ENCODE measurements at regions not wholly inside any gene's neighbourhood (a gene's known extent, or its start where the extent isn't known, plus 50 kb on each side); places are given as distances from the start of the nearest gene placed in this dataset.

DNA sequence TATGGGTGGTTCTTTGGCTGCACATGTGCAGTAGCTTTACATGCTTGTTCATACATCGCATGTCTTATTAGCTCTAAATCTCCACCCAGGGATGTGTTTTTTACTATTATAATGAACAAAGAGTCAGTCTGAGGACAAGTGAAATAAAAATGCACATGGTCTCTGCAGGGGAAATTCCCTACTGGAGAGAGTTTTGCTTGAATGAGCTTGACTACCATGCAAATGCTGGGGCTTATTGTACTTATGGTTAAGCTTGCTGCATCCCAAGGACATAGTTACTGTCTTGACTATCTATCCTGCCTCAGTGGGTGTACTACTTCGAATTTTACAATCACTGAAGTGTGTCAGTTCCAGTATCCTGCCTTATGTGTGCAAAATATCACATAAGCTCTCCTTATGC is 362.7 kb downstream of the TDRD15 start:
- no peak for DNase-seq (ENCODE audit: low read depth in 2 of 2, low spot score in 1 of 2)

DNA sequence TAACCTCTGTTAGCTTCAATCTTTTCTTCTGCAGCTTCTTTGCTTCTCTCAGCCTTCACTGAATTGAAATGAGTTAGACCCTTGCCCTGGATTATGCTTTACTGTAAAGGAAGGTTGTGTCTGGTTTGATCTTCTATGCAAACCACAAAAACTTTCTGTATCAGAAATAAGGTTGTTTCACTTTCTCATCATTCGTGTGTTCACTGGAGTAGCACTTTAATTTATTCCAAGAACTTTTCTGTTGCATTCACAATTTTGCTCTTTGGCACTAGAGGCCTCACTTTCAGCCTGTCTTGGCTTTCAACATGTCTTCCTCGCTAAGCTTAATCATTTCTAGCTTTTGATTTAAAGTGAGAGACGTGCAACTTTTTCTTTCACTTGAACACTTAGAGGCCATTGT is 365.3 kb downstream of the TDRD15 start:
- no peak for DNase-seq (ENCODE audit: low read depth in 2 of 2, low spot score in 1 of 2)

DNA sequence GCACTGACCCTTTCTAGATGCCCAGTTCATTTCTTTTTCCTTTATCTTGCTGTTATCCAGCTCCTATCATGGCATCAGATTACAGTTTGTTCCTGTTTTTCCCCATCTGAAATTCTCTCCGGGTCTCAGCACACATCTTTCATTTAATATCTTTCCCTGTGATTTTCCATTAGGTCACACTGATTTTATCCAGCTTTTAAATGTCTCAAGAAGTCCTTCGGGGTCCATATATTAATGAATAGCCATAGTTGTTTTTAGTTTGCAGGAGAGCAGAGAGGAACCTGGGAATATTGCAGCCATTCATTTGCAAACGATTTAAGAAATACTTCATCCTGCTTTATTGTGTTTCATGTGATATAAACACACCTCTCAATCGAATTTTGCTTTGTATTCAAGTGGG is 374.2 kb downstream of the TDRD15 start:
- DNase-seq (ENCODE audit: low read depth in 2 of 2, low spot score in 1 of 2): no peak

DNA sequence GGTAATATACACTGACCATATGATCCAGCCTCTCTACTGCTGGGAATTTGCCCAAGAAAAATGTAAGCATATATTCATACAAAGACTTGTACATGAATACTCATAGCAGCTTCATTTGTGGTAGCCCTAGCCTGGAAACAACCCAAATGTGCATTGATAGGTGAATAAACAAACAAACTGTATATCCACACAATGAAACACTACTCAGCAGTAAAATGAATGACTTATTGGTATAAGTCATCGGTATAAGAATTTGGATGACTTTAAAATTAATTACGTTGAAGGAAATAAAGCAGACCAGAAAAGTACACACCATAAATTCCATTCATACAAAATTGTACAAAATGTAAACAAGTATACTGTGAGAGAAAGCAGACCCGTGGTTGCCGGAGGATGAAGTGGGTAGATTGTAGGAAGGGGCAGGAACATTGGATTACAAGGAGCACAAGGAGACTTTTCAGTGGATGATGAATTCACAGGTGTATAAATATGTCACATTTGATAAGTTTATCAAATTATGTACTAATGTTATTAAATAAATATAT is 376.7 kb downstream of the TDRD15 start:
- DNase-seq (ENCODE audit: low read depth in 2 of 2, low spot score in 1 of 2): no peak

DNA sequence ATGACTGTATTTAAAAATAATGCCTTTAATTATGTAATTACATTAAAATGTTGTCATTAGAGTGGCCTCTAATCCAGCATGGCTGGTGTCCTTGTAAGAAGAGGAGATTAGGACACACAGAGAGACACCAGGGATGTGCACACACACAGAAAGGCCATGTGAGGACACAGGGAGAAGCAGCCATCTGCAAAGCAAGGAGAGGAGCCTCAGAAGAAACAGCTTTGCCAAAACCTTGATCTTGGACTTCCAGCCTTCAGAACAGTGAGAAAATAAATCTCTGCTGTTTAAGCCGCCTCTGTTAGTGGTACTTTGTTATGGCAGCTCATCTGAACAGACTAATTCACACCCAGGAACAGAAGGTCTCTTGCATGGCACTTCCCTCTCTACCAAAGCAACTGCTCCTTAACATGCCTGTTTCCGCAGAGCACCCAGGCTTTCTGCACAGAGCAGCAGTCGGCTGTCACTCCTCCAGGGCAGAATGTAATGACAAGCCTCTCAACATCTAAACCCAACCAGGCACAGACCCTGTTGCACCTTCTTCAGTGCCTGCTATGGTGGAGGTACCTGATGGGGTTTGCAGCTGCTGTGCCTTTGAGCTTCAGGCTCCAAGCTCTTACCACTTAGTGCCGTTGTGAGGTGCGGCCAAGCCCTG is 377.7 kb downstream of the TDRD15 start:
- no peak for DNase-seq (ENCODE audit: low read depth in 2 of 2, low spot score in 1 of 2)

- DNase-seq (ENCODE audit: low read depth in 2 of 2, low spot score in 1 of 2): no peak
These were observed 392.1 kb downstream of the TDRD15 start for GRCh38 chr2:21515903-21516302.

DNA sequence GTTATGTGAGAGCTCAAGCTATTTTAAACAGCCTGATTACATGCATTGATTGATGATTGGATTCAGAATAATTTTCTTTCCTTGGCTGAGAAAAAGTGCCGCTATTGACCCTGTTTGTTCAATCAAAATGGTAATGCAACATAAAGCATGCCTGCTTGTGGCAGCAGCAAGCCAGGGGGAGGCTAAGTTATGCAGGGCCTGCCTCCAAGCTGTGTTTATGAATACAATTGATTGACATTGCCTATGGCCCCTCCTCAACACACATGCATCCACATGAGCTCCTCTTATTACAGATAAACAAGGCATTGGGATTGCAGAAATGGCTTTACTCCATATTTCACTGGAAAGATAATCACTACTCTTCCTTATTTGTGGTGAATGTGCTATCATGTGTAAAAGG is 395.6 kb downstream of the TDRD15 start:
- DNase-seq (ENCODE audit: low read depth in 2 of 2, low spot score in 1 of 2): no peak

- DNase-seq (ENCODE audit: low read depth in 2 of 2, low spot score in 1 of 2): no peak
These were observed 396.1 kb downstream of the TDRD15 start for GRCh38 chr2:21519821-21520220.

GRCh38 chr2:21535826-21536225 is 412.1 kb downstream of the TDRD15 start:
- DNase-seq (ENCODE audit: low read depth in 2 of 2, low spot score in 1 of 2): no peak

GRCh38 chr2:21539685-21540084 is 415.9 kb downstream of the TDRD15 start:
- no peak for DNase-seq (ENCODE audit: low read depth in 2 of 2, low spot score in 1 of 2)

- DNase-seq (ENCODE audit: low read depth in 2 of 2, low spot score in 1 of 2): no peak
These were observed 419.9 kb downstream of the TDRD15 start for GRCh38 chr2:21543630-21544029.

GRCh38 chr2:21544392-21544791 is 420.6 kb downstream of the TDRD15 start:
- no peak for DNase-seq (ENCODE audit: low read depth in 2 of 2, low spot score in 1 of 2)

GRCh38 chr2:21552981-21553380 is 429.2 kb downstream of the TDRD15 start:
- no peak for DNase-seq (ENCODE audit: low read depth in 2 of 2, low spot score in 1 of 2)

DNA sequence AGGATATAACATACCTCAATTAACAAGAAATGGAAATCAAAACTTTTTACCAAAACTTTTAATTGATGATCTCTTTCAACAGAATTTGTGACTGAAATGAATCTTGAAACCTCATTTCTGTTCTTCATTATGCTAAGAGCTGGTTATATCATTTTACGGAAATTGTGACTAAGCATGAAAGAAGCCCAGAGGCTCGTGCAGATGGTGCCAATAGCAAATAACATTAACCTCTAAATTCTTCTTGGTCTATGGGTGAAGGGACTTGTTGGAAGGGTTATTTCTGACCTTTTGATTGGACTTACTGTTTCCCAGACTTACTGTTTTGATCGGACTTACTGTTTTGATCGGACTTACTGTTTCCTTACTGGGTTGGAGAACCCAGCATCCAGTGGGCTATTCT is 435.6 kb downstream of the TDRD15 start:
- no peak for DNase-seq (ENCODE audit: low read depth in 2 of 2, low spot score in 1 of 2)

GRCh38 chr2:21561965-21562364 is 438.2 kb downstream of the TDRD15 start:
- no peak for DNase-seq (ENCODE audit: low read depth in 2 of 2, low spot score in 1 of 2)

GRCh38 chr2:21567395-21567794 is 443.6 kb downstream of the TDRD15 start:
- no peak for DNase-seq (ENCODE audit: low read depth in 2 of 2, low spot score in 1 of 2)

- DNase-seq (ENCODE audit: low read depth in 2 of 2, low spot score in 1 of 2): no peak
These were observed 447.9 kb downstream of the TDRD15 start for GRCh38 chr2:21571686-21572085.

GRCh38 chr2:21580391-21580790 is 456.6 kb downstream of the TDRD15 start:
- no peak for DNase-seq (ENCODE audit: low read depth in 2 of 2, low spot score in 1 of 2)

DNA sequence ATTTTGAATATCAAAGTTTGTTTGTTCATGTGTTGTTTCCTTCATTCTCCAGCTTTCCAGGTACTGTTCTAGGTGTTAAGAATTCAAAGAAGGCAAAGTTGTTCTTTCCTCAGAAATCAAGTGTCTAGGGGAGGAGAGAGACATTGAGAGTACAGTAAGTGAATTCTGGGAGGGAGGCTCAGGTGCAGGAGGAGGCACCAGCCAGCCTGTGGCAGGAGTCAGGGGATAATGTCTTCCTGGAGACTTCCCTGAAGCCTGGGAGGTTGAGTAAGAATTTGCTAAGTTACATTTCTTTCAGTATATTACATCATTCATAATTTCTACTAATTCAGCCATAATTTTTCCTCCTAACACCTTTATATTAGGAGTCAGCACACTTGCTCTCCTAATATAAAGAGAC is 462.1 kb downstream of the TDRD15 start:
- DNase-seq (ENCODE audit: low read depth in 2 of 2, low spot score in 1 of 2): no peak

DNA sequence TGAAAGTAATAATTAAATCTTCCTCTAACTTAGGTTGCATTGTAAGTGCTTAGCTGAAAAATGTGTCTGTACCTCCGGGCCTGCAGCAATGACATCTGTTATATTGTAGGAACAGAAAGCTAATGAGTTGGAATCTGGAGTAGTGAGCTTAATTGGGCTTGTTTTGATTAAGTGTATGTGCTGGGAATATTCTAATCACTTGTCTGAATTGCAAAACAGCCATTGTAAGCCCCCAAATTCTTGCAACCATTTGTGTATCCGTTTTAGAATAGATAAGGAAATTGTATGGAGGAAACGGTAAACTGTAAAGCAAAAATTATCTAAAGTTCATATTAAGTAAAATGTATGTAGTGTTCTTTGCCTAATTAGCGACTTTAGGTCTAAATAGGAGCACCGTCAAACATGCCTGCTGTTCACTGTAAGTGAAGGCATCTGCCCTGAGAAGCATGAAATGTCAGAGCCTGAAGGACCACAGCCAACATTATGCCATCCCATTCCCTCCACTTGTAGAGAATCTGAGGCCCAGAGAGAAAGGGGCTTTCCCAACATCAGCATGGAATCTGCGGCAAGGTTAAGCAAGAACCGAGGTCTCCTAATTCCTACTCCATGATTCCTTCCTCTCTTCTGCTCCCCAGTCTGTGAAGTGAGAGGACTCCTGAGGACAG is 466.4 kb downstream of the TDRD15 start:
- no peak for DNase-seq (ENCODE audit: low read depth in 2 of 2, low spot score in 1 of 2)

DNA sequence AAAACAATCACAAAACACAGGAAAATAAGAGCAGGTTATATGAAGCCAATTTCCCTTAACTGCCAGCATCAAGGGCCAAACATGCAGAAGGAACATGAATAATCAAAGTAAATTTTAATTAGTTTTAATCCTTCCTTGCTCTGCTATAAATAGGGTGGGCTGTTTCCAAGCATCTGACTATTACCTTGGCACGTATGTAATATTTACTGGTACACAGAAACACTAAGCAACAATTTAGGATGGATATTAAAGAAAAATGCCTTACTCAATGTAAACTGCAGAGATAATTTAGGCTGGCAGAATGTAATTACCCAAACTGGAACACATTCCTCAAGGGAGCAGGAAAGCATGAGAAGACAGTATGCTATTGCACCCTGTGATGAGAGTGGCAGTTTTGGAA is 468.2 kb downstream of the TDRD15 start:
- no peak for DNase-seq (ENCODE audit: low read depth in 2 of 2, low spot score in 1 of 2)

DNA sequence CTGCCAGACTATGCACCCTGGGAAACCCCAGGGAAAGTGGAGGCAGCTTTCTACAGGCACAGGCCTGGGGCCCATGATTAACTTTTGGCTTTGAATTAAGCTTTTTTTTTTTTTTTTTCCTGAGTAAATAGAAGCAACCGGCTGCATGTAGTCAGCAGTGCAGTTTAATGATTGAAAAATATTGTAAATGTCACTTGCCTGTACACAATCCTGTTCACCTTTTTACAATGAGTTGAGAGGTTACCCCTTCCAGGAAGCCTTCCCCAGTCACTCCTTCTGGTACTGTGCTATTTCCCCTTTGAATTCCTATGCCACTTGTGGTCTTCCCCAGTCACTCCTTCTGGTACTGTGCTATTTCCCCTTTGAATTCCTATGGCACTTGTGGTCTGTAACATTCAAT is 475.6 kb downstream of the TDRD15 start:
- no peak for DNase-seq (ENCODE audit: low read depth in 2 of 2, low spot score in 1 of 2)

DNA sequence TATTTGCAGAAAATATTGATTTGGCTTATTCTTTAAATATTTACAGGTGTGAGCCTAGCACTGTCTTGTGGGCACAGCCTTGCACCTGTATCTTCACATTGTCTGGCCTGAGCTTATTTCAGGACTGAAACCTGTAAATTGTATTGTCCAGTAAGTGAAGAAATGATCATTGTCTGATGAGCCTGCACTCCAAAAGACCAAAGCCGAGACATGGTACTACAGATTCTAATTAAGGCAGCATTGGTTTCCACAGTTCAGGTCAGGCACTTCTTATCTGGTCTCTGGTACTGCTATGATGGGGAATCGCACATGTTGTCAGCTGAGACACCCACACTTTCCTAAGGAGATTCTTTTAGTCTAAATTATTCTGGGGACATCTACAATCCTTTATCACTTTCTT is 479.0 kb downstream of the TDRD15 start:
- no peak for DNase-seq (ENCODE audit: low read depth in 2 of 2, low spot score in 1 of 2)
